CD4-positive, alpha-beta T cell treated with Interleukin-15 for 4 hours (primary cell): ENCODE measurements at regions not wholly inside any gene's neighbourhood (a gene's known extent, or its start where the extent isn't known, plus 50 kb on each side); places are given as distances from the start of the nearest gene placed in this dataset.

Experiments
- DNase-seq: peaks from one replicate; pipeline ENCODE4 v3.0.0-alpha.2; 2020; ENCODE audit warnings: low spot score

GRCh38 chr12:111174251-111174960 lies 194.5 kb downstream of the PHETA1 start:
- DNase-seq, result no peak

GRCh38 chr12:111173836-111174235 lies 195.1 kb downstream of the PHETA1 start:
- DNase-seq, result no peak

GRCh38 chr12:111173391-111173790 lies 195.5 kb downstream of the PHETA1 start:
- DNase-seq, result no peak

- no peak for DNase-seq
Measured at GRCh38 chr12:111172786-111173185, 196.1 kb downstream of the PHETA1 start.

GRCh38 chr12:111171832-111172231 lies 197.1 kb downstream of the PHETA1 start:
- no peak for DNase-seq

GRCh38 chr12:111171345-111171744 lies 197.6 kb downstream of the PHETA1 start:
- DNase-seq, result no peak

- no peak for DNase-seq
Measured at GRCh38 chr12:111170543-111170942, 198.4 kb downstream of the PHETA1 start.

GRCh38 chr12:111169456-111169855 lies 199.4 kb downstream of the PHETA1 start:
- no peak for DNase-seq

- DNase-seq, result no peak
Measured at GRCh38 chr12:111169032-111169431, 199.9 kb downstream of the PHETA1 start.

GRCh38 chr12:111168009-111168900 lies 200.6 kb downstream of the PHETA1 start:
- no peak for DNase-seq

GRCh38 chr12:111166779-111167540 lies 201.9 kb downstream of the PHETA1 start:
- no peak for DNase-seq

- no peak for DNase-seq
Measured at GRCh38 chr12:111164833-111165525, 203.9 kb downstream of the PHETA1 start.

- DNase-seq, result no peak
Measured at GRCh38 chr12:111163422-111163821, 205.5 kb downstream of the PHETA1 start.

GRCh38 chr12:111161898-111162297 lies 207.0 kb downstream of the PHETA1 start:
- no peak for DNase-seq

GRCh38 chr12:111160350-111161241 lies 208.3 kb downstream of the PHETA1 start:
- no peak for DNase-seq

- DNase-seq, result no peak
Measured at GRCh38 chr12:111158992-111159391, 209.9 kb downstream of the PHETA1 start.

- DNase-seq, result no peak
Measured at GRCh38 chr12:111157486-111157885, 211.4 kb downstream of the PHETA1 start.

- no peak for DNase-seq
Measured at GRCh38 chr12:111156304-111156703, 212.6 kb downstream of the PHETA1 start.

GRCh38 chr12:111155521-111155920 lies 213.4 kb downstream of the PHETA1 start:
- no peak for DNase-seq

GRCh38 chr12:111155020-111155419 lies 213.9 kb downstream of the PHETA1 start:
- no peak for DNase-seq
